ENCODE measurements at regions not wholly inside any gene's neighbourhood (a gene's known extent, or its start where the extent isn't known, plus 50 kb on each side); places are given as distances from the start of the nearest gene placed in this dataset.

DNA sequence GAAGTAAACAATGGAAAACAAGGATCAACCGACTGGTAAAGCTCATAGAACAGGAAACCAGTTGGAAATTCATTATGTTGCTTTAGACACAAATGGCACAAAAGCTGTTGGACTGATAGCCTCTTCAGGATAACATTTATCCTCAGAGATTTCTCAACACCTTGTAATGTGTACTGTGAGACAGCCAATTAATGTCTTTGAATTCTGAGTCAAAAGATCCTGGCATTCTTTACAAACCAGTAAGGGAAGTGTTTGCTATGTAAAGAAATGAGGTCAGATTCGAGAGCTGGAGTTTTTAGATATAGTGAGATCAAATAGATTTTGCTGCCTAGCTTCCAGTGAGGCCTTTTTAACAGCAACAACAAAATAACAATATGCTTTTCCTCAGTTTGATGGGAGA lies 439.2 kb downstream of the C6orf118 start:
- Mint-ChIP-seq H3K9me3 (ENCODE audit: unreplicated experiment) (no peaks in the 10 kb centered on the region), H3K4me1 (ENCODE audit: unreplicated experiment) (no peaks in the 10 kb centered on the region), H3K4me3 (ENCODE audit: unreplicated experiment) (no peak overlapping the region), H3K27ac (ENCODE audit: unreplicated experiment) (no peak overlapping the region), H3K27me3 (ENCODE audit: unreplicated experiment) (peaks cover 3% of the 10 kb centered on the region), H3K36me3 (ENCODE audit: low read depth, unreplicated experiment) (no peaks in the 10 kb centered on the region)
- no peak for DNase-seq (ENCODE audit: low spot score)
- TF ChIP-seq CTCF (IDR thresholded peaks at IDR 0.05; ENCODE audit: unreplicated experiment), result no peak

- DNase-seq (ENCODE audit: low spot score), result no peak
- Mint-ChIP-seq H3K36me3 (ENCODE audit: low read depth, unreplicated experiment) (no peaks in the 10 kb centered on the region), H3K27me3 (ENCODE audit: unreplicated experiment) (no peaks in the 10 kb centered on the region), H3K9me3 (ENCODE audit: unreplicated experiment) (no peaks in the 10 kb centered on the region), H3K4me3 (ENCODE audit: unreplicated experiment) (no peak overlapping the region), H3K27ac (ENCODE audit: unreplicated experiment) (no peak overlapping the region), H3K4me1 (ENCODE audit: unreplicated experiment) (no peaks in the 10 kb centered on the region)
- no peak for TF ChIP-seq CTCF (IDR thresholded peaks at IDR 0.05; ENCODE audit: unreplicated experiment)
Observed at GRCh38 chr6:164861967-164862366, 447.4 kb downstream of the C6orf118 start.

GRCh38 chr6:164859816-164860215 lies 449.6 kb downstream of the C6orf118 start:
- no peak for TF ChIP-seq CTCF (IDR thresholded peaks at IDR 0.05; ENCODE audit: unreplicated experiment)
- no peak for DNase-seq (ENCODE audit: low spot score)
- no peak overlapping the region for H3K27ac Mint-ChIP-seq (ENCODE audit: unreplicated experiment)
- no peaks in the 10 kb centered on the region for H3K27me3 Mint-ChIP-seq (ENCODE audit: unreplicated experiment)
- no peaks in the 10 kb centered on the region for H3K36me3 Mint-ChIP-seq (ENCODE audit: low read depth, unreplicated experiment)
- H3K9me3 Mint-ChIP-seq (ENCODE audit: unreplicated experiment), result no peaks in the 10 kb centered on the region
- H3K4me1 Mint-ChIP-seq (ENCODE audit: unreplicated experiment), result no peaks in the 10 kb centered on the region
- no peak overlapping the region for H3K4me3 Mint-ChIP-seq (ENCODE audit: unreplicated experiment)

DNA sequence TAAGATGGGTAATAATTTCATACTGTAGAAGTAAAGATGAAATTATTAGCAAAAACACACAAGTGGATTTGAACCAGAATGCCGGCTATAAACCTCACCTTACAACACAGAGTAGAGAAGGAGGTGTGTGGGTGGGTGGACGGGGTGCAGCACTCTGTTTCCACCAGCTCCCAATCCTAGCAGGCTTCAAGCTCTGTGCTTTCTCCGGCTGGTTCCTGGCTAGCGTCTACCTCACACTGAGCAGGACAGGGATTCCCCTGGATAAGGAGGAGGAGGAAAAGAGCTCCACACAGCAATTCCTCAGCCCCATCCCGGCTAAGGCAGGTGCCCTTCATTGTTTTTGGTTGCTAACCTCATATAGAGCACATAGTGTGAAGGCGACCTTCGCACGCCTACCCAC lies 453.3 kb downstream of the C6orf118 start:
- DNase-seq (ENCODE audit: low spot score), result no peak
- no peaks in the 10 kb centered on the region for H3K36me3 Mint-ChIP-seq (ENCODE audit: low read depth, unreplicated experiment)
- no peak for TF ChIP-seq CTCF (IDR thresholded peaks at IDR 0.05; ENCODE audit: unreplicated experiment)
- H3K4me1 Mint-ChIP-seq (ENCODE audit: unreplicated experiment), result no peaks in the 10 kb centered on the region
- no peaks in the 10 kb centered on the region for H3K27me3 Mint-ChIP-seq (ENCODE audit: unreplicated experiment)
- H3K4me3 Mint-ChIP-seq (ENCODE audit: unreplicated experiment), result no peak overlapping the region
- no peak overlapping the region for H3K27ac Mint-ChIP-seq (ENCODE audit: unreplicated experiment)
- no peaks in the 10 kb centered on the region for H3K9me3 Mint-ChIP-seq (ENCODE audit: unreplicated experiment)

- H3K36me3 Mint-ChIP-seq (ENCODE audit: low read depth, unreplicated experiment), result no peaks in the 10 kb centered on the region
- no peak overlapping the region for H3K4me3 Mint-ChIP-seq (ENCODE audit: unreplicated experiment)
- no peaks in the 10 kb centered on the region for H3K9me3 Mint-ChIP-seq (ENCODE audit: unreplicated experiment)
- no peak for TF ChIP-seq CTCF (IDR thresholded peaks at IDR 0.05; ENCODE audit: unreplicated experiment)
- H3K4me1 Mint-ChIP-seq (ENCODE audit: unreplicated experiment), result no peaks in the 10 kb centered on the region
- no peaks in the 10 kb centered on the region for H3K27me3 Mint-ChIP-seq (ENCODE audit: unreplicated experiment)
- no peak for DNase-seq (ENCODE audit: low spot score)
- H3K27ac Mint-ChIP-seq (ENCODE audit: unreplicated experiment), result no peak overlapping the region
Observed at GRCh38 chr6:164855281-164855680, 454.1 kb downstream of the C6orf118 start.
